Activated CD8-positive, alpha-beta memory T cell treated with anti-CD3 and anti-CD28 coated beads for 4 hours (primary cell): ENCODE measurements at regions not wholly inside any gene's neighbourhood (a gene's known extent, or its start where the extent isn't known, plus 50 kb on each side); places are given as distances from the start of the nearest gene placed in this dataset.

Source experiments
- DNase-seq, 2 donors: peaks; one replicate each; pipeline ENCODE4 v3.0.0-alpha.2; 2020; ENCODE audit warnings: low read depth in 2 of 2

DNA sequence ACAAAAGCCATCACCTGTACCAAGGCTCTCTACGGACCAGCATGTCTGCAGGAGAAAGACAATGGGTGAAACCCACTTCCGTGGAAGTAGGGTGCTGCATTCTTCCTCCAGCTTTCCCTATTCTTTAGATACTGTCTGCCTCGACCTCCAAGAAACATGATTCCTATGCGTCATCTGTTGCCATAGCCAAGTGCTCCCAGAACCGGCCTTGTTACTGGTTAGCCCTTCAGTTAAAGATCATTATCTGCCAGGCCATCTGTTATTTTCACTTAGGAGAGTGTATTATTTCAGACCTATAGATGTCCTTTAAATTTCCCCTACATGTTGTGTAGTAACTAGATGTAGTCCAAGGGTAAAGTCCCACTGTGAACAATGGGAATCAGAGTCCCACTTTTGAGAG, 89.0 kb upstream of the KIAA1217 start:
- DNase-seq = no peak

GRCh38 chr10:24120646-24121045, 88.3 kb upstream of the KIAA1217 start:
- no peak for DNase-seq

DNA sequence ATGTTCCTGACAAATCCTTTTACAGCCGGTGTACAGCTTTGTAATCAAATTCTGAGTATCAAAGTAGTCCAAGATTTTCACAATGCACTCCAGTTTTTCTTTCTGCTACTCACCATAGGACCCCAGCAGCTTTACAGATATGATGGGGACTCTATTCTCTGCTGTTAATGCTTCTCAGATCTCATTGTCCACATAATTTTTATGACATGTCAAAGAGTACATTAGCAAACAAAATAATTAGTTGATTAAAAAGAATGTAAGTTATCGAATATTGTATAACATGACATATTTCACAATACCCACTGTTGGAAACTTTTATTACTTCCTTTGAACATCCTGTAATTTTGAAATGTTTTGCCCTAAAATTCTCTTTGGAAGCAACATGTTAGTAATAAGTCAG, 81.4 kb upstream of the KIAA1217 start:
- DNase-seq = no peak

- no peak for DNase-seq
Measured at GRCh38 chr10:24128066-24128730, 80.7 kb upstream of the KIAA1217 start.

- DNase-seq = no peak
Measured at GRCh38 chr10:24132741-24133140, 76.2 kb upstream of the KIAA1217 start.

DNA sequence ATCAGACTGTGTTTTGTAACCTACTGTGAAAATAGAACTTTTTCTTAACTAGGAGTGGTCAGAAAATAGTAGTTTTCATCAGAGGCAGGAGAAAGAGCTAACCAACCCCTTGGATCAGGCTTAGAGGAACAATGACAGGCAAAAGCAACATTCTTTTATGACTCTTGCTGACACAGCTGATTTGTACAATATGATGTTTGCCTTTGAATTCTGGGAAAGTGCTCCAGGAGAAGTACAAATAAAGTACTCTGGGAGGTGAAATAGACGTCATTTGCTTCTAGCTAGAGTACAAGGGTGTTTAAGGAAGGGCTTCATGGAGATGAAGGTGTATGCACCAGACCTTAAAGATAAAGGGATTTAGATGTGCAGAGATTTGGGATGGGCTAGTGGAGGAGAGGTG, 75.1 kb upstream of the KIAA1217 start:
- no peak for DNase-seq

DNA sequence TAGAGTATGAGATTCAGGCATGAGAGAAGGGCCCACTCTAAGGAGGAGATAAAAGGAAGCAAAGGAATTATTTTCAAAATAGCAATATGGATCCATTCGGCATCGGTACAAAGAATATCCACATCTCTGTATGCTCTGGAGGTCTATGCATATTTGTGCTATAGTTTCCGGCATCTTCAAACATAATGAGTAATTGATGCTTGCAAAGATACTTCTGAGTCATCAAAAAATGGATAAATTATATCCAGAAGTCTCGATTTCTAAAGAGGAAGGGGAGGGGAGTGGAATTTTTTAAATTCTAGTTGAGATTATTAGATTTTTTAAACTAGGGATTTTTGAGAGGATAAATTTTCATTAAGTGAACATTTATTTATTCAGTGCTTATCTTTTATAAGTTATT, 72.9 kb upstream of the KIAA1217 start:
- no peak for DNase-seq

DNA sequence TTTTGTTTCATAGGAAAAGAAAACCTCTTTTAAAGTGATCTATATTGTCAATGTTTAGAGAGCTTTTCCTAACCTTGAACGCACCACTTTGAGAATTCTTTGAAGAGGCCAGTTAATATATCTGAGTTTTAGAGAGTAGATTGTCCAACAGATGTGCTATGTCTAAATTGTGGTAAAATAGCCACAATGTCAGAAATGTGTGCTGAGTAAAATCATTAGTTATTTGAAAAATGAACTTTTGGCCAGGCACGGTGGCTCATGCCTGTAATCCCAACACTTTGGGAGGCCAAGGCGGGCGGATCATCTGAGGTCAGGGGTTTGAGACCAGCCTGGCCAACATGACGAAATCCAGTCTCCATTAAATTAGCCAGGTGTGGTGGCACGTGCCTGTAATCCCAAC, 61.6 kb upstream of the KIAA1217 start:
- DNase-seq = no peak

DNA sequence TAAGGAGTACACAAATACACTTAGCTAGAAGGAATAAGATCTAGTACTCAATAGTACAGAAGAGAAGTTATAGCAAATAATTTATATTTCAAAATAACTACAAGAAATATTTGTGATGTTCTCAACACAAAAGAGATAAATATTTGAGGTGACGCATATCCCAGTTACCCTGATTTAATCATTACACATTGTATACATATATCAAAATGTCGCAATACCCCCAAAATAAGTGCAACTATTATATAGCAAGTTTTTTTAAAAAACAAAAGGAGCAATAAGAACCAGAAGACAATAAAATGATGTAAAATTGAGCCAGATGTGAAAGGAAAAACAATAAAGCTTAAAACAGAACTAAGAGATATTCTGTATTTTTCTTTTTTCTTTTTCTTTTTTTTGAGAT, 59.3 kb upstream of the KIAA1217 start:
- DNase-seq = no peak

DNA sequence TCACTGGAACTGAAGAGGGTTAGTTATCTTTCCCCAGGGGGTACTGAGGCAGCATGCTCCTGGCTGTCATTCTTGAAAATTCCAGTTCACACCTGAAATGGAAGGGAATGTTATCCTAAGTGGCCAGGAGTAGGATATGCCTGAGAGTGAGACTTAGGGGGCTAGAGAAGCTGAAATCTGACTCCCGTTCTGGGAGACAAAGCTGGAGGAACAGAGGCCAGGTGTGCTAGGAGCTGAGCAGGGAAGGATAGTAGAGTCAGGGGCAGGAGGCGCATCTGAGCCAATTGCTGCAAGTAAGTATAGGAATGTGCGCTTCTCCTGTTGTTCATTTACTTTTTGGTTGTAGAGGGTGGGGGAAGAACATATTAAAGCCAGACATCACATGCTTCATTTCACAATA, 58.1 kb upstream of the KIAA1217 start:
- DNase-seq = no peak

- no peak for DNase-seq
Measured at GRCh38 chr10:24152270-24152669, 56.7 kb upstream of the KIAA1217 start.

DNA sequence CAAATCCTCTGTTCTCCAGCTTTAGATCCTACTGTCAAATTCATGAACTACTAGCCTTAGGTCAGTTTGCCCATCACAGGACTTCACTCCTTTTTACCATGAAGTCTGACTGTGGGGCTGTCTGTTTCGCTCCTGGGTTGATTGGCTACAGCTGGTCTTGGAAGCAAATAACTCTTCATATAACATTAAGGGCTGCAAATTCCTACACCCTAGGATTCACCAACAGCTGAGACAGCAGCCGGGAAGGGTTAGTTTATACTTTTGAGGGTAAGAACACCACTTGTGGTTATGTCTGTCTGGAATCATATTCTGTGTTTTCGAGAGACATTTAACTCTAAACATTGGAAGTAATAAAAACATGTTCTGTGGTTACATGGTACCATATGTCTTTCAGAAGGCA, 55.9 kb upstream of the KIAA1217 start:
- DNase-seq = no peak

- DNase-seq = no peak
Measured at GRCh38 chr10:24153537-24153936, 55.4 kb upstream of the KIAA1217 start.

- no peak for DNase-seq
Measured at GRCh38 chr10:24156686-24157085, 52.3 kb upstream of the KIAA1217 start.

DNA sequence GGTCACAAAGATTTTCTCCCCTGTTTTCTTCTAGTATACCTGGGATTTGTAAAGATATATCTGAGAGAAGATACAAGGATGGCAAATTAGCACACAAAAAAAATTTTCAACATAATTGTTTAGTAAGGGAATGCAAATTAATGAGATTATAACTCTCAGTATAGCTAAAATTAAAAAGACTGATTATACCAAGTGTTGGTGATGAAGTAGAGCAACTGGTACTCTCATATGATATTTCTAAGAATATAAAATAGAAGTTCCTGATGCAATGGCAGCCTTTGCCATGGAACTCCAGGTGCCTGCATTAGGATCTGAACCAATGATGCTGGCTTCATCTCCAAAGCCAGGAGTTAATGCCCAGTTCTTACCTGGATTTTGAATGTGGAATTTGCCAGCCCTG, 51.4 kb upstream of the KIAA1217 start:
- no peak for DNase-seq
